ENCODE measurements at regions not wholly inside any gene's neighbourhood (a gene's known extent, or its start where the extent isn't known, plus 50 kb on each side); places are given as distances from the start of the nearest gene placed in this dataset.

DNA sequence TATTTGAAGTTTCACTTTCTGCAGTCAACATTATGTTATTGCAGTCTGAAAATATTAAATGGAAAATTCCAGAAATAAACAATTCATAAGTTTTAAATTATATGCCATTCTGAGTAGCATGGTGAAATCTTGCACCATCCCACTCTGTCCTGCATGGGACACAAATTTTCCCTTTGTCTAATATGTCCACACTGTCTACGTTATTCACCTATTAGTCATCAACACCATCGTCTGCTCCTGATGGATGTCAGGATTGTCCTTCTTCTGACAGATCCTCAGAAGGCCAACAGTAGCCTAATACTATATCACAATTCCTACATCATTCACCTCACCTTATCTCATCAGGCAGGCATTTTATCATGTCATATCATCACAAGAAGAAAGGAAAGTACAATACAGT, 163.1 kb downstream of the TXNL1 start:
- no peak for TF ChIP-seq POLR2A (IDR thresholded peaks at IDR 0.05)
- TF ChIP-seq, protein P1, sequence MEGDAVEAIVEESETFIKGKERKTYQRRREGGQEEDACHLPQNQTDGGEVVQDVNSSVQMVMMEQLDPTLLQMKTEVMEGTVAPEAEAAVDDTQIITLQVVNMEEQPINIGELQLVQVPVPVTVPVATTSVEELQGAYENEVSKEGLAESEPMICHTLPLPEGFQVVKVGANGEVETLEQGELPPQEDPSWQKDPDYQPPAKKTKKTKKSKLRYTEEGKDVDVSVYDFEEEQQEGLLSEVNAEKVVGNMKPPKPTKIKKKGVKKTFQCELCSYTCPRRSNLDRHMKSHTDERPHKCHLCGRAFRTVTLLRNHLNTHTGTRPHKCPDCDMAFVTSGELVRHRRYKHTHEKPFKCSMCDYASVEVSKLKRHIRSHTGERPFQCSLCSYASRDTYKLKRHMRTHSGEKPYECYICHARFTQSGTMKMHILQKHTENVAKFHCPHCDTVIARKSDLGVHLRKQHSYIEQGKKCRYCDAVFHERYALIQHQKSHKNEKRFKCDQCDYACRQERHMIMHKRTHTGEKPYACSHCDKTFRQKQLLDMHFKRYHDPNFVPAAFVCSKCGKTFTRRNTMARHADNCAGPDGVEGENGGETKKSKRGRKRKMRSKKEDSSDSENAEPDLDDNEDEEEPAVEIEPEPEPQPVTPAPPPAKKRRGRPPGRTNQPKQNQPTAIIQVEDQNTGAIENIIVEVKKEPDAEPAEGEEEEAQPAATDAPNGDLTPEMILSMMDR (IDR thresholded peaks at IDR 0.05): no peak
- no peak for TF ChIP-seq EP300 (IDR thresholded peaks at IDR 0.05)

Data from gastroesophageal sphincter (tissue), 3 donors.